HEK293T (cell line): ENCODE measurements at regions not wholly inside any gene's neighbourhood (a gene's known extent, or its start where the extent isn't known, plus 50 kb on each side); places are given as distances from the start of the nearest gene placed in this dataset.
"Not testable (repeated sequence)": the region's sequence is repeated elsewhere in the genome, so short reads cannot be mapped to it uniquely, and the experiment has no call there.

Experiments
- ARNT ChIP-seq: fragments of 450-650 bp; IDR thresholded peaks from 2 replicates; pipeline ENCODE4 v1.6.1; 2017; ENCODE audit warnings: mild to moderate bottlenecking
- BHLHE40 ChIP-seq: fragments of 450-650 bp; IDR thresholded peaks from 2 replicates; pipeline ENCODE4 v1.6.1; 2016; ENCODE audit warnings: mild to moderate bottlenecking, moderate library complexity, borderline replicate concordance
- CTBP1 ChIP-seq: fragments of 450-650 bp; IDR thresholded peaks from 2 replicates; pipeline ENCODE4 v1.6.1; 2016; ENCODE audit warnings: borderline replicate concordance
- ELF4 ChIP-seq: fragments of 450-650 bp; IDR thresholded peaks from 2 replicates; pipeline ENCODE4 v1.6.1; 2017; ENCODE audit warnings: antibody characterized with exemption
- FOXM1 ChIP-seq: fragments of 450-650 bp; IDR thresholded peaks from 2 replicates; pipeline ENCODE4 v1.6.1; 2017; ENCODE audit warnings: mild to moderate bottlenecking, borderline replicate concordance
- SP1 ChIP-seq: fragments of 450-650 bp; IDR thresholded peaks from 2 replicates; pipeline ENCODE4 v1.6.1; 2017
- SUZ12 ChIP-seq: fragments of 450-650 bp; IDR thresholded peaks from 2 replicates; pipeline ENCODE4 v1.6.1; 2016; ENCODE audit warnings: mild to moderate bottlenecking
- ZNF384 ChIP-seq: fragments of 450-650 bp; IDR thresholded peaks from 2 replicates; pipeline ENCODE4 v1.6.1; 2016

GRCh38 chr14:103282309-103282708 is 51.7 kb upstream of the EIF5 start:
- TF ChIP-seq SP1, ZNF384, FOXM1, CTBP1, ARNT, SUZ12, ELF4, BHLHE40: not testable (repeated sequence)
